ENCODE measurements at regions not wholly inside any gene's neighbourhood (a gene's known extent, or its start where the extent isn't known, plus 50 kb on each side); places are given as distances from the start of the nearest gene placed in this dataset.

- DNase-seq (ENCODE audit: unreplicated experiment) = peak; percentile 93
- intact Hi-C loops (cut with micrococcal nuclease) = no loop called here
- Mint-ChIP-seq H3K27ac (ENCODE audit: low read depth, unreplicated experiment) (no peak overlapping the region), H3K36me3 (ENCODE audit: insufficient read depth, unreplicated experiment) (peaks cover 5% of the 10 kb centered on the region), H3K27me3 (ENCODE audit: insufficient read depth, unreplicated experiment) (no peaks in the 10 kb centered on the region), H3K4me1 (ENCODE audit: insufficient read depth, unreplicated experiment) (peaks cover 10% of the 10 kb centered on the region), H3K9me3 (ENCODE audit: unreplicated experiment) (no peaks in the 10 kb centered on the region), H3K4me3 (ENCODE audit: unreplicated experiment) (peak overlapping the region; percentile 47)
- BruUV-seq (replicated peaks) = no TSS peak
- ChIA-PET POLR2A (interaction anchor here (1.1 kb wide), 1 partner anchor 27 kb away, joined by 4 read pairs; no protein-coding TSS in a partner anchor), CTCF (interaction anchor here (0.6 to 1.4 kb wide), 2 partner anchors 37 to 67 kb away, joined by 3 read pairs; no protein-coding TSS in a partner anchor)
- no peak for TF ChIP-seq CTCF (IDR thresholded peaks at IDR 0.05; ENCODE audit: unreplicated experiment)
These were observed 158.1 kb upstream of the SHB start for GRCh38 chr9:38227061-38227540.

- Mint-ChIP-seq H3K36me3 (ENCODE audit: insufficient read depth, unreplicated experiment) (peaks cover 5% of the 10 kb centered on the region), H3K27me3 (ENCODE audit: insufficient read depth, unreplicated experiment) (no peaks in the 10 kb centered on the region), H3K4me1 (ENCODE audit: insufficient read depth, unreplicated experiment) (peaks cover 10% of the 10 kb centered on the region), H3K9me3 (ENCODE audit: unreplicated experiment) (no peaks in the 10 kb centered on the region), H3K4me3 (ENCODE audit: unreplicated experiment) (peak overlapping the region; percentile 47), H3K27ac (ENCODE audit: low read depth, unreplicated experiment) (no peak overlapping the region)
- ChIA-PET POLR2A (no interaction called here), CTCF (no interaction called here)
- peak; percentile 13 for DNase-seq (ENCODE audit: unreplicated experiment)
- BruUV-seq (replicated peaks) = no TSS peak
- no peak for TF ChIP-seq CTCF (IDR thresholded peaks at IDR 0.05; ENCODE audit: unreplicated experiment)
- intact Hi-C loops (cut with micrococcal nuclease) = no loop called here
These were observed 157.5 kb upstream of the SHB start for GRCh38 chr9:38226491-38226951.

- no TSS peak for BruUV-seq (replicated peaks)
- ChIA-PET POLR2A (no interaction called here), CTCF (no interaction called here)
- Mint-ChIP-seq H3K4me3 (ENCODE audit: unreplicated experiment) (no peak overlapping the region), H3K36me3 (ENCODE audit: insufficient read depth, unreplicated experiment) (peaks cover 5% of the 10 kb centered on the region), H3K9me3 (ENCODE audit: unreplicated experiment) (peaks cover 8% of the 10 kb centered on the region), H3K27me3 (ENCODE audit: insufficient read depth, unreplicated experiment) (no peaks in the 10 kb centered on the region), H3K27ac (ENCODE audit: low read depth, unreplicated experiment) (no peak overlapping the region), H3K4me1 (ENCODE audit: insufficient read depth, unreplicated experiment) (peaks cover 10% of the 10 kb centered on the region)
- no peak for TF ChIP-seq CTCF (IDR thresholded peaks at IDR 0.05; ENCODE audit: unreplicated experiment)
- DNase-seq (ENCODE audit: unreplicated experiment) = no peak
- intact Hi-C loops (cut with micrococcal nuclease) = no loop called here
These were observed 155.9 kb upstream of the SHB start for GRCh38 chr9:38224941-38225340.

GRCh38 chr9:38216572-38216971 is 147.5 kb upstream of the SHB start:
- ChIA-PET CTCF (interaction anchor here (0.5 to 0.8 kb wide), 3 partner anchors 22 to 129 kb away, joined by 3 read pairs; no protein-coding TSS in a partner anchor), POLR2A (no interaction called here)
- H3K9me3 Mint-ChIP-seq (ENCODE audit: unreplicated experiment) = peaks cover 8% of the 10 kb centered on the region

More at GRCh38 chr9:38216572-38216971, 147.5 kb upstream of the SHB start:
- no peak overlapping the region for H3K4me3 Mint-ChIP-seq (ENCODE audit: unreplicated experiment)
- DNase-seq (ENCODE audit: unreplicated experiment) = no peak
- H3K27ac Mint-ChIP-seq (ENCODE audit: low read depth, unreplicated experiment) = no peak overlapping the region
- intact Hi-C loops (cut with micrococcal nuclease) = no loop called here
- H3K27me3 Mint-ChIP-seq (ENCODE audit: insufficient read depth, unreplicated experiment) = no peaks in the 10 kb centered on the region
- no peaks in the 10 kb centered on the region for H3K4me1 Mint-ChIP-seq (ENCODE audit: insufficient read depth, unreplicated experiment)
- no TSS peak for BruUV-seq (replicated peaks)
- peaks cover 4% of the 10 kb centered on the region for H3K36me3 Mint-ChIP-seq (ENCODE audit: insufficient read depth, unreplicated experiment)
- no peak for TF ChIP-seq CTCF (IDR thresholded peaks at IDR 0.05; ENCODE audit: unreplicated experiment)
